ENCODE measurements at regions not wholly inside any gene's neighbourhood (a gene's known extent, or its start where the extent isn't known, plus 50 kb on each side); places are given as distances from the start of the nearest gene placed in this dataset.

- TF ChIP-seq ZNF10 (tag by site-specific recombination; IDR thresholded peaks at IDR 0.05), result no peak
- TF ChIP-seq GLIS2 (tag by site-specific recombination; IDR thresholded peaks at IDR 0.05), result no peak
- no peak for TF ChIP-seq CTCF (tag by site-specific recombination; IDR thresholded peaks at IDR 0.05)
- TF ChIP-seq YY1 (tag by site-specific recombination; IDR thresholded peaks at IDR 0.05), result no peak
- TF ChIP-seq REST (tag by site-specific recombination; IDR thresholded peaks at IDR 0.05), result no peak
- TF ChIP-seq ZBTB49 (tag by site-specific recombination; IDR thresholded peaks at IDR 0.05; ENCODE audit: low read depth), result no peak
- TF ChIP-seq OSR2 (tag by site-specific recombination; IDR thresholded peaks at IDR 0.05), result no peak
- no peak for TF ChIP-seq ZNF747 (tag by site-specific recombination; IDR thresholded peaks at IDR 0.05)
- no peak for TF ChIP-seq KLF17 (tag by site-specific recombination; IDR thresholded peaks at IDR 0.05)
- TF ChIP-seq ZNF274 (IDR thresholded peaks at IDR 0.05; ENCODE audit: low read length), result no peak
- TF ChIP-seq ZNF274 (tag by site-specific recombination; IDR thresholded peaks at IDR 0.05; ENCODE audit: borderline replicate concordance), result no peak
- no peak for TF ChIP-seq ZBTB26 (tag by site-specific recombination; optimal IDR thresholded peaks at IDR 0.05)
- no peak for TF ChIP-seq PRDM10 (tag by site-specific recombination; IDR thresholded peaks at IDR 0.05)
- no peak for TF ChIP-seq ZNF146 (tag by site-specific recombination; IDR thresholded peaks at IDR 0.05)
Observed at GRCh38 chr6:21522143-21522747, 71.3 kb upstream of the SOX4 start.
